ENCODE measurements at regions not wholly inside any gene's neighbourhood (a gene's known extent, or its start where the extent isn't known, plus 50 kb on each side); places are given as distances from the start of the nearest gene placed in this dataset.

DNA sequence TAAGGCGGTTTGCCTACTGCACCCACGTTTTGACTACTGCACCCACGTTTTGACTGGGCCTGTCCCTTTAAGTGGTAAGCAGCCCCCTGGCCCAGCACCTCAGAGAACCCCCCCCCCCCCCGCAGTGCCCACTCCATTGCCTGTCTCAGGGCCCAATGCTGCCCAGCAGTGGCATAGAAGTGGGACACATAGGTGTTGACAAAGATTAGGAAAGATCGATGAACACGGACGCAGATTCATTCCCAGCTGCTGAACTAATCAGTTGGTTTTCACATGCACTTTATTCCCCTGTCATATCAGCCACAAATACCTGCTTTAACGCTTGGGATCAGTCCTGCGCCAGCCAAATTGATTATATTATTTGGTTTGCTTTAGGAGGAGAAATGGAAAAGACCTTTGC is 268.8 kb upstream of the SKOR2 start:
- BruUV-seq (replicated peaks): no TSS peak
- Histone ChIP-seq H2AK9ac (replicated peaks; ENCODE audit: low read depth, low read length, poor library complexity) (no peak overlapping the region), H3K79me1 (ENCODE audit: low read depth in 1 of 2, low read length in 2 of 2) (no peaks in the 10 kb centered on the region), H3K9me1 (ENCODE audit: insufficient read depth, low read length) (no peaks in the 10 kb centered on the region), H3K4me2 (ENCODE audit: low read depth, low read length) (no peak overlapping the region), H3K56ac (ENCODE audit: extremely low read depth, insufficient read depth, low read length) (no peak overlapping the region), H4K91ac (ENCODE audit: insufficient read depth, low read depth, low read length) (no peak overlapping the region), H3K36me3 (ENCODE audit: control insufficient read depth, insufficient read depth, low read length) (no peaks in the 10 kb centered on the region), H3K27me3 (ENCODE audit: control insufficient read depth, insufficient read depth, low read length) (no peaks in the 10 kb centered on the region), H3K9me3 (ENCODE audit: control insufficient read depth, insufficient read depth, low read length) (peaks cover 3% of the 10 kb centered on the region; the same call in 1 of the 2 replicates), H3K4me3 (ENCODE audit: insufficient read depth, low read depth, low read length) (no peak overlapping the region), H3K4ac (ENCODE audit: low read depth, low read length) (no peak overlapping the region), H2AK5ac (ENCODE audit: low read depth, low read length) (no peak overlapping the region), H4K8ac (ENCODE audit: low read depth in 2 of 2, low read length in 2 of 2) (no peak overlapping the region), H3K18ac (ENCODE audit: low read depth, low read length) (no peak overlapping the region), H3K23ac (ENCODE audit: low read depth, low read length) (no peak overlapping the region), H3K27ac (ENCODE audit: insufficient read depth, low read length) (no peak overlapping the region), H2BK20ac (ENCODE audit: low read depth, low read length) (no peak overlapping the region), H4K5ac (ENCODE audit: low read depth, low read length) (no peak overlapping the region), H2BK5ac (ENCODE audit: low read depth, low read length, poor library complexity, severe bottlenecking) (no peak overlapping the region), H3K4me1 (ENCODE audit: control insufficient read depth, insufficient read depth, low read length) (no peaks in the 10 kb centered on the region), H2BK15ac (ENCODE audit: low read depth, low read length) (no peak overlapping the region), H3K9ac (ENCODE audit: low read depth, low read length) (no peak overlapping the region), H2AFZ (replicated peaks; ENCODE audit: low read length, poor library complexity) (no peak overlapping the region), H3K14ac (replicated peaks; ENCODE audit: low read depth, low read length) (no peak overlapping the region), H4K20me1 (ENCODE audit: insufficient read depth, low read length) (no peaks in the 10 kb centered on the region), H2BK120ac (ENCODE audit: low read depth, low read length) (no peak overlapping the region)
- ATAC-seq (ENCODE audit: low read depth): no peak
- dilution Hi-C loops (cut with HindIII; ENCODE audit: low sequenced_read_pairs, unreplicated experiment): no loop called here
- intact Hi-C loops (cut with micrococcal nuclease): no loop called here
- in situ Hi-C loops (cut with MboI; ENCODE audit: low sequenced_read_pairs): no loop called here
- DNase-seq: no peak
- CTCF ChIA-PET: no interaction called here
- no peak for TF ChIP-seq MAFK (IDR thresholded peaks at IDR 0.05; ENCODE audit: low read depth, low read length)
- TF ChIP-seq RFX5 (IDR thresholded peaks at IDR 0.05; ENCODE audit: low read depth, low read length): no peak
- TF ChIP-seq USF2 (IDR thresholded peaks at IDR 0.05; ENCODE audit: low read depth, low read length): no peak
- no peak for TF ChIP-seq SMC3 (IDR thresholded peaks at IDR 0.05; ENCODE audit: low read depth, low read length)
- 40% methylated on average over 2 of the region's 9 CpGs; no CpG with 5 or more reads in 1 of the 2 experiments for WGBS, 2 experiments (ENCODE audit: extremely low coverage in 2 of 2, insufficient read length in 1 of 2)
- POLR2A ChIA-PET (ENCODE audit: unreplicated experiment): no interaction called here
